Esophagus squamous epithelium (tissue), 4 donors: ENCODE measurements at regions not wholly inside any gene's neighbourhood (a gene's known extent, or its start where the extent isn't known, plus 50 kb on each side); places are given as distances from the start of the nearest gene placed in this dataset.

Experiments
- CTCF ChIP-seq, 6 experiments: fragments of 450-650 bp in 4 of 6; fragments of 200-600 bp in 2 of 6; sonication (generic) in 2 of 6; IDR thresholded peaks; one replicate each; pipeline ENCODE4 v1.5.1; 2016 to 2019; ENCODE audit warnings: antibody characterized with exemption in 6 of 6, mild to moderate bottlenecking in 4 of 6, moderate library complexity in 4 of 6
- POLR2A ChIP-seq, 4 donors: fragments of 450-650 bp; IDR thresholded peaks; one replicate each; pipeline ENCODE4 v1.6.1; 2017; ENCODE audit warnings: antibody characterized with exemption in 4 of 4, mild to moderate bottlenecking in 4 of 4, moderate library complexity in 3 of 4

DNA sequence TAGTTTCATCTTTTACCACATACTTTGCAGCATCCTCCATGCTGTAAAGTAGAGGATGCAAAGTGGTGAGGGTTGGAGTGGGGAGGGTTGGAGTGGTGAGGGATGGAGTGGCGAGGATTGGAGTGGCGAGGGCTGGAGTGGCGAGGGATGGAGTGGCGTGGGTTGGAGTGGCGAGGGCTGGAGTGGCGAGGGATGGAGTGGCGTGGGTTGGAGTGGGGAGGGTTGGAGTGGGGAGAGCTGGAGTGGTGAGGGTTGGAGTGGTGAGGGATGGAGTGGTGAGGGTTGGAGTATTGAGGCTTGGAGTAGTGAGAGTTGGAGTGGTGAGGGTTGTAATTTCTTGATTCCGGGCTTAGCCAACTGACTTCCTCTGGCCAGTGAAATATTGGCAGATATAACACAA, 618.3 kb downstream of the MRPL39 start:
- TF ChIP-seq CTCF (IDR thresholded peaks at IDR 0.05): no peak
- no peak for TF ChIP-seq POLR2A (IDR thresholded peaks at IDR 0.05)
